ENCODE measurements at regions not wholly inside any gene's neighbourhood (a gene's known extent, or its start where the extent isn't known, plus 50 kb on each side); places are given as distances from the start of the nearest gene placed in this dataset.

GRCh38 chr2:238654479-238655197 lies 193.2 kb upstream of the TWIST2 start:
- DNase-seq (ENCODE audit: low spot score), result no peak

DNA sequence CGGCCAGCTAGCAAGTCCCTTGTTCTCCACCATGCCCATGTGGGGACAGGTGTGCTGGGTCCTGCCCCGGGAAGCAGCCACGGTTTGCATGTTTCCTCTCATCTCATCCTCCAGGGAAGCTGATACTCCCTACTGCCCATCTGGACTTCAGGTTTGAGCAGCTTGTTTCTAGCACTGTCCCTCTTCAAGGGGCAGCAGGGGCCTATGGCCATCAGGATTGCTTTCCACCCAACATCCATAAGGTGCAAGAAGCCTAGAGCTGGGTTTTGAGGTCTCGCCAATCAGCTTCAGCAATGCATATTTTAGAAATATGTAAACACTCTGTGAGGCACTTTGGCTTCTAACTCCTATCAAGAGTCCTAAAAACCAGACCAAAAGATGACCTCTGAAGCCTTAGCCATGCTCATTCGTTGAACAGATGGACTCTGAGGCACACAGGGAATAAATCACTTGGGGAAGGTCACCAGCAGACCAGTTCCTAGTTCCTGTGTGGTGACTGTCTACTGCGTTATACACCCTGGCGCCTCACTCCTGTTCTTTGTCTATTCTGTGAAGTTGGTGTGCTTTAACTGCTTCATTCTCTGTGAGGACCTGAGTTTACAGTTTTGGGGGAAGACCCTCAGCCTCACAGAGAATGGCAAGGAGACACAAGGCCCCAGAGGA lies 192.6 kb upstream of the TWIST2 start:
- no peak for DNase-seq (ENCODE audit: low spot score)

DNA sequence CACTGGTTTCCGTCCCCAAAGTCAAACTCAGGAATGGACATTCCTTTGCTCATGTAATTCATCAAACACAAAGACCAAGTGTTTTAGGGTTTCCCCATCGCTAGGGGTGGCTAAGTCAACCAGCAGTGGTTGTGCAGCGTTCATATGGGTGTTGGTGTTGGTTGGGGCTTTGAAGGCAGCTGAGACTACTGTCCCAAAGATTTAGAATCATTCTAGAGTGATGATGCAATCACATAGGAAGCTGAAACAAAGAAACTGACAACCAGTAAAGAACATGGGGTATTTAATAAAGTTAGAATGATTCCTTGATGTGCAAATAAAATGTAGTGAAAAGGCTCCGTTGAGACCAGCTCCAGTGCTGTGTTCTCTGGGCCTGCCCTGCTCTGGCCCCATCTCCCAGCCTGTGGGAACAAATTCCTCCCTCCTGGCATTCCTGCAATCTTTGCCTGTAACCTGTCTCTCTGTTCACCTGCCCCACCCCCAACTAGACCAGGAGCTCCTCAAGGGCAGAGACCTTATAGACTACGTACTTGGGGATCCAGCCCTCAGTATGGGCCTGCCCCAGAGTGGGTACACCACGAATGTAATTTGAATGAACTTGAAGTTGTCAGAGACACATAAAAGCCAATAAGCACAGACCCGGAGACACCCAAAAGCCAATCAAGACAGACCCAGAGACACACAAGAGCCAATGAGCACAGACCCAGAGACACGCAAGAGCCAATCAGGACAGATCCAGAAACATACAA lies 191.7 kb upstream of the TWIST2 start:
- DNase-seq (ENCODE audit: low spot score), result no peak

DNA sequence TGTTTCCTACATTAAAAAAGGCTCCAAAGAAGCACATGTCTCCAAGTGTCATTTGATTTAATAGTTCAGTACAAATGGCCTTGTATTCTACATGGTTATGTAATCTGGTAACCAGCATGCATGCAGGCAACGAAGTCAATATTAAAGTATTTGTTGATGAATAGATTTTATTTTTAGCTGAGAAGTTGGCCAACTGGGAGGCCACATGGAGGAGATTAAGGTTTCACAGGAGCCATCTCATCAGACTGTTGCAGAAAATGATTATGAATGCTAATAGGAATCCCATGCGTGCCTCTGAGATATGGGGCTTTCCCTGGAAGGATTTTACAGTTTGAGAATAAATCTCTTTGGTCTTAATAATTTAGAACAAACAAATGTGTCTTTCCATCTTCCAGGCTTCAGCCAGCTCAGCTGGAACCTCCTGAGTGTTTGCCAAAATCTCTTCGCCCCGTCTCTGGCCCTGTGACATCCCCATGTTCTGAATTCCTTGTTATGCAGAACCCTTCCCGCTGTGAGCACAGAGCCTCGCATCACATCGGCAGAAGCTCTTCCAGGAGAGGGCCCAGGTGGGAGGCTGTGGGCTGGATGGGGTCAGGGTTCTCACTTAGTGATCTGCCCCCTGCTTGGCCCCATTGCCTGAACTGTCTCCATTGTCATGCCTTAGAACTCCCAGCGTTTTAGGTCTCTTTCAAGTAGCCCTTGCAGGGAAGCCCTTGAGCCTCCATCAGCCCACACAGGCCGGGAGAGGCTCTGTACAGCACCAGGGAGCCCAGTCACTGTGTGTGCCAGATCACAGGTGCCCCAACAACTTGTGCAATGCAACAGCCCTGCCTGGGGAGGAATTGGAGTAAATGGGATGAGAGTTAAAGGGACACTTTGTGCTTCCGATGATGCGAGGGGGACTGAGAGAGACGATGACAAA lies 190.5 kb upstream of the TWIST2 start:
- DNase-seq (ENCODE audit: low spot score), result peak; percentile 75

DNA sequence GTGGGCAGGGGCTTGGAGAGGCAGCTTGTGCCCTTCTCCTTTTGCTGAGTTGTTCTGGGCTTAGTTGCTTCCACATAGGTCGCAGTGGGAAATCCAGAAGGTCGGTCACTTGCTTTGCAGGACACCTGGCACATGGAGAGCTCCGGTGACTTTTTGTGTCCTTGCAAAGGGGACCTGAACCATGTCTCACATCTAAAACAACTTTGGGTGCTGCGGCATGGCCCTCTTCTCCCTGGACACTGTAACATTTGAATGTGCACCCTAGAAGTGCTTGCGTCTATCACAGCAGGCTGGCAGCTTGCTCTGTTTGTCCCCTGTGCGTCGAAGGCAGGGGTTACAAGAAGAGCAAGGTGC lies 189.9 kb upstream of the TWIST2 start:
- DNase-seq (ENCODE audit: low spot score), result no peak

GRCh38 chr2:238658820-238659219 lies 189.1 kb upstream of the TWIST2 start:
- DNase-seq (ENCODE audit: low spot score), result no peak

DNA sequence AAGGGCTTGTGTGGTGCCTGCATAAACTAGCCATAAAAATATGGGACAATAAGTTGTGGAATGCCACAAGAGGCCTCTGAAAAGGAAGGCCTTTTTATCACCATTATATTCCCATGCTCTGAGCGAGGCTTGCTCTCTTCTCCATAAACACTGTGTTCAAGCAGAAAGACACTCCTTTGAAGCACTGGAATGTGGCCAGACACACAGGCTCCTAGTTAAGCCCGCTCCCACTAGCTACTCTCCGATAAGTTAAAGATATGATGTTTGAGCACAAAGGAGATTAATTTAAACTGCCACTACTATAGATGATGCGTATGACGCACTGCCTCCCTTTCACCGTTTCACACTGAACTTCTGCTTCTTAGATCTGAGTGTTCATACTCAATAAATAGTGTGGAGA lies 188.7 kb upstream of the TWIST2 start:
- DNase-seq (ENCODE audit: low spot score), result peak; percentile 90

GRCh38 chr2:238663586-238663985 lies 184.3 kb upstream of the TWIST2 start:
- DNase-seq (ENCODE audit: low spot score), result no peak

DNA sequence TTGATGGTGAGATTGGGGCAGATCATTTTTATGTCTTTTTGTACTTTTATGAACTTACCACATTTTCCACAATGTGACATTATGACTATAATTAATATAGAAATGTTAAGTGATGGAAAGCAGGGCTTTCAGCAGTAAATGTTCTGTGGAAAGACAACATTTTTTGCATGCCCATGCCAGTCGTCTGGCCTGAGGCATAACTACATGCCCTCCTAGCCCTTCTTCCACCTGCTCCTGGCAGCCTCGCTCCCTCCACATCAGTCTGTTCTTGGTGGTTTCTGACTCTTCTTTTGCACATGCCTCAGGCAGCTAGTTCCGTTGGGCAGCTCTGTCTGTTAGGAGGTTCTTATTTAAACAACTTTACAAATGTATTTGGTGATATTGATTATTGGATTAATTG lies 182.0 kb upstream of the TWIST2 start:
- peak; percentile 51 for DNase-seq (ENCODE audit: low spot score)

GRCh38 chr2:238666543-238666942 lies 181.3 kb upstream of the TWIST2 start:
- DNase-seq (ENCODE audit: low spot score), result no peak

- DNase-seq (ENCODE audit: low spot score), result no peak
Observed at GRCh38 chr2:238667008-238667407, 180.9 kb upstream of the TWIST2 start.

GRCh38 chr2:238667639-238668038 lies 180.2 kb upstream of the TWIST2 start:
- no peak for DNase-seq (ENCODE audit: low spot score)

DNA sequence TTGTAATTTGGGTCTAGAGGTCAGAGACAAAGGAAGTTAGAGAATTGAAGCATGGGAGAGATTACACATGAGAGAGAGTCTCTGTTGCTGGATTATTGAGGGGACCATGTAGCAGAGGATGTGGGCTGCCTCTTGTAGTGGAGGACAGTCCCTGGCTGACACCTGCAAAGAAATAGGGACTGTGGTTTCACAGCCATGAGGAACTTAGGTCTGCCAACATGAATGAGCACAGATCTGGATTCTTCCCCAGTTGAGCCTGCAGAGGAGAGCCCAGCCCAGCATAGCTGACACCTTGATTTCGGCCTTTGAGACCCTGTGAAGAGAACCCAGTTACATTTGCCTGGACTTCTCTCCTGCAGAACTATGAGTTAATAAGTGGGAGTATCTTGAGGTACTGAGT lies 179.5 kb upstream of the TWIST2 start:
- no peak for DNase-seq (ENCODE audit: low spot score)

DNA sequence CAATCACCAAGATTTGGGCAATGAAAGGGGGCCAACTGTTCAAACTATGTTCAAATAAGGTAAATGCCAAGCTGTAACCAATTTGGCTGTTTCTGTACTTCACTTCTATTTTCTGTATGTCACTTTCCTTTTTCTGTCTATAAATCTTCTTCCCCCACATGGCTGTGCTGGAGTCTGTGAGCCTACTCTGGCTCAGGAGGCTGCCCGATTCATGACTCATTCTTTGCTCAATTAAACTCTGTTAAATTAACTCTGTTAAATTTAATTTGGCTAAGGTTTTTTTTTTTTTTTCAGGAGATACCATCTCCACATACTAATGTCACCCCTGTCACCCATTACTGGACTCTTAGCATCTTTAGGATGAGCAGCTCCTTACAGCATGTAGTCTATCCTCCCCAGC lies 178.8 kb upstream of the TWIST2 start:
- no peak for DNase-seq (ENCODE audit: low spot score)

DNA sequence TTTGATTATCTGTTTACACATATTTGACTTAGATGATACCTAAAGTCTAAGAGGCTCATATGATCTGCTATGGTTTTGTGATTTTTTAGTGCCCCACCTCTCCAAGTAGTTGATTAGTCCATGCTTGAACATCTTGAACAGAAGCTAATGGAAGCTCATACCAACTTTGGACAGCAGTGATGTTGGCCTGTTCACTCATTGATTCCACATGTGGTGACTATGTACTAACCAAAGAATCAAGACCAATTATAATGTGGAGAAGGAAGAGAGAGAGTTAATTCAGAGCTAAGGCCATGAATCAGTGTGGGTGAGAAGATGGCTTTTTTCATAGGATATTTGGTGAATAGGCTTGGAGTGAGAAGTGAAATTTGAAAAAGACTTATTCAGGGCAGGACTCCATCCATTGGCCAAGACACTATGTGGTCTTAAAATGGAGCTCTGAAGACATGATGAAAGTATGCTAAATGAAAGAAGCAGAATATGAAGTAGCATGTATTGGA lies 178.3 kb upstream of the TWIST2 start:
- no peak for DNase-seq (ENCODE audit: low spot score)

DNA sequence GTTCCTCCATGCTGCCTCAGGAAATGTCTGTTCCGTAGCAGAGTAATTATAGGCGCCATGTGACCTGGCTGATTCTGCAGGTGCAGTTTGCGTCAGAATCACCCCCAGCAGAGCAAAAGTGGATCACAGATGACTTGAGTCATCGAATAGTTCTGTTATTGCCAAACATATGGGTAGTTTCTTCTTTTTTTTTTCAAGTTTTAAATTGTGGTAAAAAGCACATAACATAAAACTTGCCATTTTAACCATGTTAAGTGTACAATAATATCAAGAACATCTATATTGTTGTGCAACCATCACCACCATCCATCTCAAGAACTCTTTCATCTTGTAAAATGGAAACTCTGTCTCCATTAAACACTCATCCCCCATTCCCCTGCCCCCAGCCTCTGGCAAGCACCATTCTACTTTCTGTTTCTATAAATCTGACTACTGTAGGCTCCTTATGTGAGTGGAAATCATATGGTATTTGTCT lies 177.7 kb upstream of the TWIST2 start:
- no peak for DNase-seq (ENCODE audit: low spot score)

DNA sequence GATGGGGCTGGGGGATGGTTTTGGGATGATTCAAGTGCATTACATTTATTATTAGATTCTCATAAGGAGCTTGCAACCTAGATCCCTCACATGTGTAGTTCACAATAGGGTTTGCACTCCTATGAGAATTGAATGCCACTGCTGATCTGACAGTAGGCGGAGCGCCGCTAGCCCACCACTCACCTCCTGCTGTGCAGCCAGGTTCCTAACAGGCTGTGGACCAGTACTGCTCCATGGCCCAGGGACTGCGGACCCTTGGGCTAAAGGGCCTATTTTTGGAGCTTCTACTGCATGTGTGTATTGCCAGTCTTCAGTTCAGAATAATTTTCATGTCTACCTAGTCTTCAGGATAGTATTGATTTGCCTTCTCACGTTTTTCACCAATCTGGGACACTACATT lies 165.3 kb upstream of the TWIST2 start:
- no peak for DNase-seq (ENCODE audit: low spot score)

GRCh38 chr2:238684362-238685326 lies 163.2 kb upstream of the TWIST2 start:
- peak; percentile 81 for DNase-seq (ENCODE audit: low spot score)

GRCh38 chr2:238685327-238685709 lies 162.6 kb upstream of the TWIST2 start:
- DNase-seq (ENCODE audit: low spot score), result no peak

GRCh38 chr2:238685713-238686112 lies 162.2 kb upstream of the TWIST2 start:
- DNase-seq (ENCODE audit: low spot score), result no peak

All from umbilical cord (tissue), 1 donor.